Osteocyte (in vitro differentiated cells): ENCODE measurements at regions not wholly inside any gene's neighbourhood (a gene's known extent, or its start where the extent isn't known, plus 50 kb on each side); places are given as distances from the start of the nearest gene placed in this dataset.

Source experiments
- DNase-seq: peaks from one replicate; pipeline ENCODE4 v3.0.0; 2021; ENCODE audit warnings: mixed read lengths; ENCODE audit not compliant: unreplicated experiment; ENCODE audit errors: extremely low spot score
- H3K27ac Mint-ChIP-seq: one replicate; pipeline ENCODE4 v1.8.0; 2021; ENCODE audit warnings: mild to moderate bottlenecking, mixed read lengths; ENCODE audit not compliant: unreplicated experiment
- H3K27me3 Mint-ChIP-seq: one replicate; pipeline ENCODE4 v1.8.0; 2021; ENCODE audit warnings: mixed read lengths; ENCODE audit not compliant: unreplicated experiment
- H3K36me3 Mint-ChIP-seq: one replicate; pipeline ENCODE4 v1.8.0; 2021; ENCODE audit warnings: mixed read lengths; ENCODE audit not compliant: unreplicated experiment
- H3K4me1 Mint-ChIP-seq: one replicate; pipeline ENCODE4 v1.8.0; 2021; ENCODE audit warnings: mixed read lengths; ENCODE audit not compliant: unreplicated experiment
- H3K4me3 Mint-ChIP-seq: one replicate; pipeline ENCODE4 v1.8.0; 2021; ENCODE audit warnings: mild to moderate bottlenecking, moderate library complexity, mixed read lengths; ENCODE audit not compliant: unreplicated experiment
- H3K9me3 Mint-ChIP-seq: one replicate; pipeline ENCODE4 v1.8.0; 2021; ENCODE audit warnings: mixed read lengths; ENCODE audit not compliant: unreplicated experiment
- CTCF ChIP-seq: fragments of 200-600 bp; sonication (generic); IDR thresholded peaks from 2 replicates; pipeline ENCODE4 v1.5.0; 2021; ENCODE audit warnings: antibody characterized with exemption, mild to moderate bottlenecking, moderate library complexity

DNA sequence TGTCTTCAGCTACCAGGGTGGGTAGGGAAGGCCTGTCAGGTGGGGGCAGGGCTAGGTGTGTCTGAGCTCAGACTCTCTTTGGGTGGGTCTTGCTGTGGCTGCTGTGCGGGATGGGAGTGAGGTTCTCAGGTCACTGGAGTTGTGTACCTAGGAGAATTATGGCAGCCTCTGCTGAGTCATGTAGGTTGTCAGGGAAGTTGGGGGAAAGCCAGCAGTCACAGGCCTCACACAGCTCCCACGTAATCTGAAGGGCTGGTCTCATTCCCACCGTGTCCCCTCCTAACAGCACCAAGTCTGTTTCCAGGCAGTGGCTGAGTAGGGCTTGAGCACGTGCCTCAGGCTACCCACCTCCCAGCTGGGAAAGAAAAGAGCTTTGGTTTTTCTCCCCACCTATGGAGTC, 67.0 kb downstream of the CHCHD4 start:
- DNase-seq = no peak
- H3K27ac Mint-ChIP-seq = no peak overlapping the region
- H3K4me1 Mint-ChIP-seq = no peaks in the 10 kb centered on the region
- no peaks in the 10 kb centered on the region for H3K36me3 Mint-ChIP-seq
- TF ChIP-seq CTCF = no peak
- H3K27me3 Mint-ChIP-seq = peaks cover 13% of the 10 kb centered on the region
- H3K4me3 Mint-ChIP-seq = no peak overlapping the region
- H3K9me3 Mint-ChIP-seq = no peaks in the 10 kb centered on the region

GRCh38 chr3:14047841-14048240, 76.8 kb downstream of the CHCHD4 start:
- no peak for TF ChIP-seq CTCF
- DNase-seq = no peak
- Mint-ChIP-seq H3K4me3 (no peak overlapping the region), H3K9me3 (no peaks in the 10 kb centered on the region), H3K4me1 (no peaks in the 10 kb centered on the region), H3K27me3 (peaks cover 52% of the 10 kb centered on the region), H3K36me3 (no peaks in the 10 kb centered on the region), H3K27ac (no peak overlapping the region)

GRCh38 chr3:14047027-14047426, 77.6 kb downstream of the CHCHD4 start:
- Mint-ChIP-seq H3K9me3 (no peaks in the 10 kb centered on the region), H3K27ac (no peak overlapping the region), H3K4me1 (no peaks in the 10 kb centered on the region), H3K27me3 (peaks cover 49% of the 10 kb centered on the region), H3K36me3 (no peaks in the 10 kb centered on the region), H3K4me3 (no peak overlapping the region)
- DNase-seq = no peak
- TF ChIP-seq CTCF = no peak

DNA sequence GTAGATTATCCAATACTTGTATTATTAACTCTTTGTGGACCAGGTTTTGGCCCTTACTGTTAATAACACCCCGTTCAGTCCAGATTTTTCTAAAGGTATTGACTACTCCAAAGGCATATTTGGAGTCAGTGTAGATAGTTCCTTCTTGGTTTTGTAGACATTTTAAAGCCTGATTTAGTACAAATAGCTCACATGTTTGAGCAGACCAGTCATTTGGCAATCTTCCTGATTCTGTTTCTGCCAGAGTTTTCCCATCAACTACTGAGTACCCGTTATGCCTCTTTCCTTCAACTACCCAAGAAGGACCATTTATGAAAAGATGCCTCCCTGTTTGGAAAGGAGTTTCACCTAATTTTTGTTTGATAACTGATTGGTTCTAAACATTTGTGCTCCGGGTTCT, 82.0 kb downstream of the CHCHD4 start:
- Mint-ChIP-seq H3K4me3 (no peak overlapping the region), H3K9me3 (no peaks in the 10 kb centered on the region), H3K27ac (no peak overlapping the region), H3K4me1 (no peaks in the 10 kb centered on the region), H3K36me3 (no peaks in the 10 kb centered on the region), H3K27me3 (peaks cover 27% of the 10 kb centered on the region)
- no peak for DNase-seq
- TF ChIP-seq CTCF = no peak

DNA sequence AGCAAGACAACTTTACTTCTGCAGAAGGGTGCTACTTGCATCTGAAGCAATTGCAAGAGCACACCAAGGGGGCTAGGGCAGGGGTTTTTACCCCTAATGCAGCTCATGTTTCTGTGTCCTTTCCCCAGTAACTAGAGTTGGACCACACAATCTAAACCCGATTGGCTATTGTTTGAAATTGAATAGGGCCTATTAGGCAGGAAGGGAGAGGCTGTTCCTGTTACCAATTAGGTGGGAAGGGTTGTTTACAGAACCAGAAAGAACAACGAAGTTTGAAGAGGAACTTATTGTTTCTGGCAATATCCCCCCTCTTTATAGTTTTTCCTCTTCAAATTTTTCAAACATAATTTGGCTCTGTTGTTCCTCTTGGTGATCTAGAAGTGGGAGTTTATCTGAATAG, 85.5 kb downstream of the CHCHD4 start:
- no peak for DNase-seq
- Mint-ChIP-seq H3K27ac (no peak overlapping the region), H3K36me3 (no peaks in the 10 kb centered on the region)

More for the DNA sequence above, 85.5 kb downstream of the CHCHD4 start:
- H3K27me3 Mint-ChIP-seq = peaks cover 1% of the 10 kb centered on the region
- no peak for TF ChIP-seq CTCF
- no peak overlapping the region for H3K4me3 Mint-ChIP-seq
- H3K9me3 Mint-ChIP-seq = peaks cover 8% of the 10 kb centered on the region
- no peaks in the 10 kb centered on the region for H3K4me1 Mint-ChIP-seq
